ENCODE measurements at regions not wholly inside any gene's neighbourhood (a gene's known extent, or its start where the extent isn't known, plus 50 kb on each side); places are given as distances from the start of the nearest gene placed in this dataset.

GRCh38 chr10:6722616-6723004 is 142.5 kb upstream of the PRKCQ start:
- H3K4me1 ChIP-seq (ENCODE audit: control insufficient read depth, extremely low read depth, insufficient read depth, low read length): peaks cover 29% of the 10 kb centered on the region
- H2AFZ ChIP-seq (ENCODE audit: low read depth, low read length): no peak overlapping the region
- ChIA-PET POLR2A (interaction anchor here (2.0 kb wide), 1 partner anchor 8 kb away, joined by 12 read pairs; no protein-coding TSS in a partner anchor), CTCF (interaction anchor here (1.3 to 2.8 kb wide), 7 partner anchors 8 to 965 kb away, joined by 4 to 47 read pairs (median 8); partner anchors contain the start of gene SFMBT2)
- dilution Hi-C loops (cut with MboI; ENCODE audit: extremely low pct_ligation_motif_present, low sequenced_read_pairs) (no loop called here), intact Hi-C loops (cut with micrococcal nuclease) (loop anchor here (1.0 to 10.0 kb wide), 11 partner anchors 8 to 1343 kb away; partner anchors contain the start of genes IL15RA, RBM17 and SFMBT2)
- no peaks in the 10 kb centered on the region for H3K36me3 ChIP-seq (ENCODE audit: control insufficient read depth in 2 of 2, extremely low read depth in 1 of 2, insufficient read depth in 2 of 2, low read length in 2 of 2)
- H3K9me3 ChIP-seq (replicated peaks; ENCODE audit: control insufficient read depth, insufficient read depth, low read length): no peaks in the 10 kb centered on the region
- H3K9ac ChIP-seq (replicated peaks; ENCODE audit: extremely low read depth, insufficient read depth, low read length): peak overlapping the region; percentile 76
- no peaks in the 10 kb centered on the region for H3K9me1 ChIP-seq (replicated peaks; ENCODE audit: control insufficient read depth, extremely low read depth, insufficient read depth, low read length)
- H3K4me3 ChIP-seq (replicated peaks in 1 of 3; ENCODE audit: insufficient read depth in 1 of 3, low read depth in 1 of 3, low read length in 3 of 3): no peak overlapping the region
- no peak for DNase-seq (ENCODE audit: low read depth, low spot score)
- H3K4me2 ChIP-seq (ENCODE audit: insufficient read depth, low read length): peak overlapping the region; percentile 78
- no peak for TF ChIP-seq GATA2 (IDR thresholded peaks at IDR 0.05; ENCODE audit: insufficient read depth, insufficient read length, low read depth, low read length)
- no peak for TF ChIP-seq FOS (IDR thresholded peaks at IDR 0.05; ENCODE audit: borderline replicate concordance, insufficient read depth, low read length)
- no peak for TF ChIP-seq MAX (IDR thresholded peaks at IDR 0.05; ENCODE audit: insufficient read depth, insufficient read length)
- TF ChIP-seq POLR2AphosphoS5 (IDR thresholded peaks at IDR 0.05; ENCODE audit: insufficient read depth, low read depth, low read length): no peak
- TF ChIP-seq JUN (IDR thresholded peaks at IDR 0.05; ENCODE audit: borderline replicate concordance, insufficient read depth, insufficient read length, low read depth): no peak
- H4K20me1 ChIP-seq (replicated peaks; ENCODE audit: control insufficient read depth, extremely low read depth, insufficient read depth, low read length): no peaks in the 10 kb centered on the region
- FAIRE-seq: no peak
- H3K27ac ChIP-seq (ENCODE audit: insufficient read depth, low read depth, low read length): peak overlapping the region; percentile 100
- no peaks in the 10 kb centered on the region for H3K79me2 ChIP-seq (ENCODE audit: control insufficient read depth, insufficient read depth, low read length)
- H3K27me3 ChIP-seq (ENCODE audit: control insufficient read depth in 2 of 2, insufficient read depth in 2 of 2, low read length in 2 of 2): no peaks in the 10 kb centered on the region
- BruUV-seq (replicated peaks): TSS peak; percentile 79

- FAIRE-seq (peak; percentile 91), DNase-seq (ENCODE audit: low read depth, low spot score) (peak; percentile 99)
- ChIA-PET CTCF (interaction anchor here (0.8 to 2.8 kb wide), 21 partner anchors 9 to 965 kb away, joined by 3 to 47 read pairs (median 4); partner anchors contain the start of gene SFMBT2), POLR2A (interaction anchor here (2.0 kb wide), 1 partner anchor 8 kb away, joined by 12 read pairs; no protein-coding TSS in a partner anchor)
- Histone ChIP-seq H3K9me3 (replicated peaks; ENCODE audit: control insufficient read depth, insufficient read depth, low read length) (no peaks in the 10 kb centered on the region), H3K4me1 (ENCODE audit: control insufficient read depth, extremely low read depth, insufficient read depth, low read length) (peaks cover 29% of the 10 kb centered on the region), H3K9ac (replicated peaks; ENCODE audit: extremely low read depth, insufficient read depth, low read length) (peak overlapping the region; percentile 97), H2AFZ (ENCODE audit: low read depth, low read length) (no peak overlapping the region), H3K79me2 (ENCODE audit: control insufficient read depth, insufficient read depth, low read length) (no peaks in the 10 kb centered on the region), H4K20me1 (replicated peaks; ENCODE audit: control insufficient read depth, extremely low read depth, insufficient read depth, low read length) (no peaks in the 10 kb centered on the region), H3K27me3 (ENCODE audit: control insufficient read depth in 2 of 2, insufficient read depth in 2 of 2, low read length in 2 of 2) (no peaks in the 10 kb centered on the region), H3K36me3 (ENCODE audit: control insufficient read depth in 2 of 2, extremely low read depth in 1 of 2, insufficient read depth in 2 of 2, low read length in 2 of 2) (no peaks in the 10 kb centered on the region), H3K27ac (ENCODE audit: insufficient read depth, low read depth, low read length) (peak overlapping the region; percentile 100), H3K9me1 (replicated peaks; ENCODE audit: control insufficient read depth, extremely low read depth, insufficient read depth, low read length) (no peaks in the 10 kb centered on the region), H3K4me3 (replicated peaks in 1 of 3; ENCODE audit: insufficient read depth in 1 of 3, low read depth in 1 of 3, low read length in 3 of 3) (peak overlapping the region in 1 of 3 experiments; percentile 55), H3K4me2 (ENCODE audit: insufficient read depth, low read length) (peak overlapping the region; percentile 96)
- dilution Hi-C loops (cut with MboI; ENCODE audit: extremely low pct_ligation_motif_present, low sequenced_read_pairs) (no loop called here), intact Hi-C loops (cut with micrococcal nuclease) (loop anchor here (1.0 to 10.0 kb wide), 13 partner anchors 8 to 1343 kb away; partner anchors contain the start of genes IL15RA, RBM17 and SFMBT2)
- no TSS peak for BruUV-seq (replicated peaks)
- TF ChIP-seq MYC (IDR thresholded peaks at IDR 0.05; ENCODE audit: low read depth, low read length) (no peak), POLR2AphosphoS5 (IDR thresholded peaks at IDR 0.05; ENCODE audit: insufficient read depth, low read depth, low read length) (peak; percentile 99), MAX (IDR thresholded peaks at IDR 0.05; ENCODE audit: insufficient read depth, insufficient read length) (no peak), EZH2 (IDR thresholded peaks at IDR 0.05; ENCODE audit: borderline replicate concordance, low read depth, low read length, severe bottlenecking) (no peak), POLR2A (IDR thresholded peaks at IDR 0.05; ENCODE audit: low read depth, low read length) (peak; percentile 89), CTCF (IDR thresholded peaks at IDR 0.05; ENCODE audit: extremely low read depth in 1 of 2, insufficient read depth in 1 of 2, low read depth in 1 of 2, low read length in 2 of 2) (no peak), FOS (IDR thresholded peaks at IDR 0.05; ENCODE audit: borderline replicate concordance, insufficient read depth, low read length) (peak; percentile 98), GATA2 (IDR thresholded peaks at IDR 0.05; ENCODE audit: insufficient read depth, insufficient read length, low read depth, low read length) (peak; percentile 100), JUN (IDR thresholded peaks at IDR 0.05; ENCODE audit: borderline replicate concordance, insufficient read depth, insufficient read length, low read depth) (peak; percentile 98)
Measured at GRCh38 chr10:6721964-6722615, 142.0 kb upstream of the PRKCQ start.
